ENCODE measurements at regions not wholly inside any gene's neighbourhood (a gene's known extent, or its start where the extent isn't known, plus 50 kb on each side); places are given as distances from the start of the nearest gene placed in this dataset.

GRCh38 chr5:74185599-74185998, 454.9 kb downstream of the ENC1 start:
- Histone ChIP-seq H3K36me3 (ENCODE audit: control insufficient read depth, insufficient read depth, low read length) (no peaks in the 10 kb centered on the region), H3K27me3 (ENCODE audit: control insufficient read depth, insufficient read depth, low read length) (no peaks in the 10 kb centered on the region), H3K9me3 (ENCODE audit: control insufficient read depth, insufficient read depth, low read length) (peaks cover 3% of the 10 kb centered on the region), H3K4me3 (ENCODE audit: low read depth, low read length) (no peak overlapping the region), H3K9ac (ENCODE audit: low read depth, low read length) (no peak overlapping the region), H3K27ac (ENCODE audit: low read depth, low read length) (no peak overlapping the region), H3K4me1 (ENCODE audit: control insufficient read depth, insufficient read depth, low read length) (peaks cover 8% of the 10 kb centered on the region; the same call in 1 of the 2 replicates)

- no peak overlapping the region for H3K4me3 ChIP-seq (ENCODE audit: low read depth, low read length)
- peaks cover 3% of the 10 kb centered on the region for H3K9me3 ChIP-seq (ENCODE audit: control insufficient read depth, insufficient read depth, low read length)
- H3K27ac ChIP-seq (ENCODE audit: low read depth, low read length): no peak overlapping the region
- no peak overlapping the region for H3K9ac ChIP-seq (ENCODE audit: low read depth, low read length)
- H3K27me3 ChIP-seq (ENCODE audit: control insufficient read depth, insufficient read depth, low read length): no peaks in the 10 kb centered on the region
- H3K4me1 ChIP-seq (ENCODE audit: control insufficient read depth, insufficient read depth, low read length): peaks cover 8% of the 10 kb centered on the region; the same call in 1 of the 2 replicates
- H3K36me3 ChIP-seq (ENCODE audit: control insufficient read depth, insufficient read depth, low read length): no peaks in the 10 kb centered on the region
Measured at GRCh38 chr5:74184649-74185048, 455.9 kb downstream of the ENC1 start.

DNA sequence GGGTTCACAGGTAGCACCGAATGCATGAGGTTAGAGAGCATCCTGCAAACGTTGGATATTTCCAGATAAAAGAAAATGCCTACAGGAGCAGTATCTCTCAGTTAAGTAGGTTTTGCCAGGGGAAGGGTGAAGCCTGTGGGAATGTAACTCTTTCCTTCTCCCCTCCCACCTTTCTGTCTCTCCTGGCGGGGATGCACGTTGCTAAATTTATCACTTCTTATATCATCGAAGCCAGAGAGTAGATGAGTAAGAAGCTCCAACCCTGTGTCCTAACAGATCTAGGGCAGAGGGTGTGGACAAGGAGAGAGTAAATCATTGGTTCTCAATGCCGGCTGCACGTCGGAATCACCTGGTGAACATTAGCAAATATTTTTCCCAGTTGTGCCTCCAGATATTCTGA, 457.5 kb downstream of the ENC1 start:
- Histone ChIP-seq H3K4me3 (ENCODE audit: low read depth, low read length) (no peak overlapping the region), H3K9ac (ENCODE audit: low read depth, low read length) (no peak overlapping the region), H3K36me3 (ENCODE audit: control insufficient read depth, insufficient read depth, low read length) (no peaks in the 10 kb centered on the region), H3K4me1 (ENCODE audit: control insufficient read depth, insufficient read depth, low read length) (peaks cover 8% of the 10 kb centered on the region; the same call in 1 of the 2 replicates), H3K27me3 (ENCODE audit: control insufficient read depth, insufficient read depth, low read length) (no peaks in the 10 kb centered on the region), H3K9me3 (ENCODE audit: control insufficient read depth, insufficient read depth, low read length) (no peaks in the 10 kb centered on the region), H3K27ac (ENCODE audit: low read depth, low read length) (no peak overlapping the region)

GRCh38 chr5:74182603-74183002, 457.9 kb downstream of the ENC1 start:
- H3K9ac ChIP-seq (ENCODE audit: low read depth, low read length): no peak overlapping the region
- H3K9me3 ChIP-seq (ENCODE audit: control insufficient read depth, insufficient read depth, low read length): no peaks in the 10 kb centered on the region
- H3K27ac ChIP-seq (ENCODE audit: low read depth, low read length): no peak overlapping the region
- H3K4me3 ChIP-seq (ENCODE audit: low read depth, low read length): no peak overlapping the region
- H3K36me3 ChIP-seq (ENCODE audit: control insufficient read depth, insufficient read depth, low read length): no peaks in the 10 kb centered on the region
- H3K27me3 ChIP-seq (ENCODE audit: control insufficient read depth, insufficient read depth, low read length): no peaks in the 10 kb centered on the region
- peaks cover 8% of the 10 kb centered on the region; the same call in 1 of the 2 replicates for H3K4me1 ChIP-seq (ENCODE audit: control insufficient read depth, insufficient read depth, low read length)

DNA sequence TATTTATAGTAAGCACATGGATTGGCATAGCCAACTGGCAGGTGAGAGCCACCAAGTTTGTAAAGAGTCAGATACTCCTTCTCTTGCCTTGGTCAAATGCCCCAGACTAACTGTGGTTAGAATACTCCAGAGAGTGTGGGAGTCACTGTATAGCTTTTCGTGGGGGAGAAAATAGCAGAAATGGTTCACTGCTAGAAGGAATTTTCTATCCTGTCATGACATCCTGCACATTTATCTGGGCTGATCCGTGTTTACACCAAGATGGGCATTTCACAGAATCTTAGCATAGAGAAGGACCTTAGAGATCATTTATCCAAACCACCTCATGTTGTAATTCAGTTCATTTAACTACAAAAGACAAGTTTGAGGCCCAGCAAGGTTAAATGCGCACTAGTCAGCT, 460.8 kb downstream of the ENC1 start:
- Histone ChIP-seq H3K4me3 (ENCODE audit: low read depth, low read length) (no peak overlapping the region), H3K27me3 (ENCODE audit: control insufficient read depth, insufficient read depth, low read length) (no peaks in the 10 kb centered on the region), H3K9me3 (ENCODE audit: control insufficient read depth, insufficient read depth, low read length) (no peaks in the 10 kb centered on the region), H3K36me3 (ENCODE audit: control insufficient read depth, insufficient read depth, low read length) (no peaks in the 10 kb centered on the region), H3K4me1 (ENCODE audit: control insufficient read depth, insufficient read depth, low read length) (no peaks in the 10 kb centered on the region), H3K27ac (ENCODE audit: low read depth, low read length) (no peak overlapping the region), H3K9ac (ENCODE audit: low read depth, low read length) (no peak overlapping the region)

GRCh38 chr5:74179179-74179578, 461.3 kb downstream of the ENC1 start:
- H3K27me3 ChIP-seq (ENCODE audit: control insufficient read depth, insufficient read depth, low read length): no peaks in the 10 kb centered on the region
- H3K9ac ChIP-seq (ENCODE audit: low read depth, low read length): no peak overlapping the region
- no peak overlapping the region for H3K4me3 ChIP-seq (ENCODE audit: low read depth, low read length)
- H3K27ac ChIP-seq (ENCODE audit: low read depth, low read length): no peak overlapping the region
- no peaks in the 10 kb centered on the region for H3K9me3 ChIP-seq (ENCODE audit: control insufficient read depth, insufficient read depth, low read length)
- no peaks in the 10 kb centered on the region for H3K36me3 ChIP-seq (ENCODE audit: control insufficient read depth, insufficient read depth, low read length)
- H3K4me1 ChIP-seq (ENCODE audit: control insufficient read depth, insufficient read depth, low read length): no peaks in the 10 kb centered on the region

- H3K27me3 ChIP-seq (ENCODE audit: control insufficient read depth, insufficient read depth, low read length): no peaks in the 10 kb centered on the region
- no peak overlapping the region for H3K27ac ChIP-seq (ENCODE audit: low read depth, low read length)
- H3K4me3 ChIP-seq (ENCODE audit: low read depth, low read length): no peak overlapping the region
- H3K4me1 ChIP-seq (ENCODE audit: control insufficient read depth, insufficient read depth, low read length): peaks cover 6% of the 10 kb centered on the region; the same call in 1 of the 2 replicates
- no peaks in the 10 kb centered on the region for H3K36me3 ChIP-seq (ENCODE audit: control insufficient read depth, insufficient read depth, low read length)
- H3K9ac ChIP-seq (ENCODE audit: low read depth, low read length): no peak overlapping the region
- H3K9me3 ChIP-seq (ENCODE audit: control insufficient read depth, insufficient read depth, low read length): no peaks in the 10 kb centered on the region
Measured at GRCh38 chr5:74177961-74178360, 462.6 kb downstream of the ENC1 start.

GRCh38 chr5:74174366-74174765, 466.2 kb downstream of the ENC1 start:
- Histone ChIP-seq H3K9ac (ENCODE audit: low read depth, low read length) (no peak overlapping the region), H3K9me3 (ENCODE audit: control insufficient read depth, insufficient read depth, low read length) (no peaks in the 10 kb centered on the region), H3K4me3 (ENCODE audit: low read depth, low read length) (no peak overlapping the region), H3K4me1 (ENCODE audit: control insufficient read depth, insufficient read depth, low read length) (peaks cover 7% of the 10 kb centered on the region; the same call in 1 of the 2 replicates), H3K36me3 (ENCODE audit: control insufficient read depth, insufficient read depth, low read length) (no peaks in the 10 kb centered on the region), H3K27me3 (ENCODE audit: control insufficient read depth, insufficient read depth, low read length) (no peaks in the 10 kb centered on the region), H3K27ac (ENCODE audit: low read depth, low read length) (no peak overlapping the region)

GRCh38 chr5:74173665-74174064, 466.9 kb downstream of the ENC1 start:
- Histone ChIP-seq H3K36me3 (ENCODE audit: control insufficient read depth, insufficient read depth, low read length) (no peaks in the 10 kb centered on the region), H3K4me3 (ENCODE audit: low read depth, low read length) (no peak overlapping the region), H3K27me3 (ENCODE audit: control insufficient read depth, insufficient read depth, low read length) (no peaks in the 10 kb centered on the region)

GRCh38 chr5:74173241-74173640, 467.3 kb downstream of the ENC1 start:
- H3K36me3 ChIP-seq (ENCODE audit: control insufficient read depth, insufficient read depth, low read length): no peaks in the 10 kb centered on the region

More at GRCh38 chr5:74173665-74174064, 466.9 kb downstream of the ENC1 start:
- Histone ChIP-seq H3K9ac (ENCODE audit: low read depth, low read length) (no peak overlapping the region), H3K4me1 (ENCODE audit: control insufficient read depth, insufficient read depth, low read length) (peaks cover 7% of the 10 kb centered on the region; the same call in 1 of the 2 replicates), H3K9me3 (ENCODE audit: control insufficient read depth, insufficient read depth, low read length) (no peaks in the 10 kb centered on the region), H3K27ac (ENCODE audit: low read depth, low read length) (no peak overlapping the region)

GRCh38 chr5:74169701-74170100, 470.8 kb downstream of the ENC1 start:
- Histone ChIP-seq H3K27ac (ENCODE audit: low read depth, low read length) (no peak overlapping the region), H3K27me3 (ENCODE audit: control insufficient read depth, insufficient read depth, low read length) (no peaks in the 10 kb centered on the region), H3K4me3 (ENCODE audit: low read depth, low read length) (no peak overlapping the region), H3K9ac (ENCODE audit: low read depth, low read length) (no peak overlapping the region), H3K4me1 (ENCODE audit: control insufficient read depth, insufficient read depth, low read length) (peaks cover 7% of the 10 kb centered on the region; the same call in 1 of the 2 replicates), H3K36me3 (ENCODE audit: control insufficient read depth, insufficient read depth, low read length) (no peaks in the 10 kb centered on the region), H3K9me3 (ENCODE audit: control insufficient read depth, insufficient read depth, low read length) (no peaks in the 10 kb centered on the region)

More at GRCh38 chr5:74173241-74173640, 467.3 kb downstream of the ENC1 start:
- H3K27ac ChIP-seq (ENCODE audit: low read depth, low read length): no peak overlapping the region
- H3K9me3 ChIP-seq (ENCODE audit: control insufficient read depth, insufficient read depth, low read length): no peaks in the 10 kb centered on the region
- H3K4me3 ChIP-seq (ENCODE audit: low read depth, low read length): no peak overlapping the region
- H3K4me1 ChIP-seq (ENCODE audit: control insufficient read depth, insufficient read depth, low read length): peaks cover 7% of the 10 kb centered on the region; the same call in 1 of the 2 replicates
- H3K27me3 ChIP-seq (ENCODE audit: control insufficient read depth, insufficient read depth, low read length): no peaks in the 10 kb centered on the region
- no peak overlapping the region for H3K9ac ChIP-seq (ENCODE audit: low read depth, low read length)
